CD14-positive monocyte (primary cell): ENCODE measurements at regions not wholly inside any gene's neighbourhood (a gene's known extent, or its start where the extent isn't known, plus 50 kb on each side); places are given as distances from the start of the nearest gene placed in this dataset.

ENCODE experiments used
- DNase-seq, 3 donors: peaks; one replicate each; pipeline ENCODE4 v3.0.0-alpha.2; 2011 to 2022
- H2AFZ ChIP-seq: 2 replicates; pipeline ENCODE4 v1.6.0; 2012; ENCODE audit warnings: mild to moderate bottlenecking, low read depth, low read length, inconsistent platforms; ENCODE audit not compliant: insufficient read depth, poor library complexity, severe bottlenecking
- H3K27ac ChIP-seq, 2 donors: 1 replicate in 1 of 2; 2 replicates in 1 of 2; pipeline ENCODE4 v1.5.1; 2012 to 2013; ENCODE audit warnings: low read length in 2 of 2, control low read depth in 1 of 2, inconsistent platforms in 1 of 2, low read depth in 1 of 2, mild to moderate bottlenecking in 1 of 2
- H3K27me3 ChIP-seq, 2 donors: one replicate each; pipeline versions ENCODE4 v1.6.0 to v1.6.1; 2011 to 2013; ENCODE audit warnings: low read length in 2 of 2; ENCODE audit not compliant: control insufficient read depth in 2 of 2, insufficient read depth in 2 of 2
- H3K36me3 ChIP-seq, 2 donors: replicated peaks in 1 of 2; 1 replicate in 1 of 2; 2 replicates in 1 of 2; pipeline versions ENCODE4 v1.5.1 to v1.6.1; 2012 to 2013; ENCODE audit warnings: low read length in 2 of 2, control low read depth in 1 of 2, inconsistent platforms in 1 of 2, mild to moderate bottlenecking in 1 of 2; ENCODE audit not compliant: insufficient read depth in 2 of 2, control insufficient read depth in 1 of 2
- H3K4me1 ChIP-seq, 2 donors: 1 replicate in 1 of 2; 2 replicates in 1 of 2; pipeline versions ENCODE4 v1.5.1 to v1.6.1; 2012 to 2013; ENCODE audit warnings: low read length in 2 of 2, control low read depth in 1 of 2, inconsistent platforms in 1 of 2, mild to moderate bottlenecking in 1 of 2, moderate library complexity in 1 of 2; ENCODE audit not compliant: insufficient read depth in 2 of 2, control insufficient read depth in 1 of 2
- H3K4me2 ChIP-seq: replicated peaks from 2 replicates; pipeline ENCODE3; 2012; ENCODE audit warnings: low read length, moderate library complexity, mild to moderate bottlenecking; ENCODE audit not compliant: poor library complexity, severe bottlenecking; ENCODE audit errors: extremely low read depth
- H3K4me3 ChIP-seq, 3 experiments: fragments of 200-600 bp in 1 of 3; sonication (generic) in 1 of 3; replicated peaks in 1 of 3; 1 replicate in 2 of 3; 2 replicates in 1 of 3; pipeline ENCODE4 v1.5.1; 2011 to 2013; ENCODE audit warnings: low read length in 3 of 3, mild to moderate bottlenecking in 3 of 3, control low read depth in 2 of 3, low read depth in 2 of 3, inconsistent platforms in 1 of 3, moderate library complexity in 1 of 3
- H3K79me2 ChIP-seq: 2 replicates; pipeline ENCODE4 v1.6.0; 2012; ENCODE audit warnings: mild to moderate bottlenecking, control low read depth, inconsistent platforms, low read length, moderate library complexity; ENCODE audit not compliant: insufficient read depth
- H3K9ac ChIP-seq: 2 replicates; pipeline ENCODE4 v1.6.0; 2017; ENCODE audit warnings: low read length, mild to moderate bottlenecking; ENCODE audit not compliant: insufficient read depth, poor library complexity, severe bottlenecking
- H3K9me3 ChIP-seq, 2 donors: replicated peaks in 1 of 2; 1 replicate in 1 of 2; 2 replicates in 1 of 2; pipeline versions ENCODE4 v1.5.1 to v1.6.1; 2012 to 2013; ENCODE audit warnings: low read length in 2 of 2, control low read depth in 1 of 2; ENCODE audit not compliant: control insufficient read depth in 1 of 2, insufficient read depth in 1 of 2
- H4K20me1 ChIP-seq: 2 replicates; pipeline ENCODE4 v1.6.0; 2012; ENCODE audit warnings: mild to moderate bottlenecking, low read length, control low read depth, moderate library complexity; ENCODE audit not compliant: insufficient read depth
- H3K27ac Mint-ChIP-seq, 7 donors: one replicate each; pipeline ENCODE4 v1.8.0; 2020; ENCODE audit warnings: mild to moderate bottlenecking in 7 of 7, mixed read lengths in 7 of 7, moderate library complexity in 6 of 7, inconsistent platforms in 2 of 7
- H3K27me3 Mint-ChIP-seq, 3 donors: one replicate each; pipeline ENCODE4 v1.8.0; 2021 to 2022; ENCODE audit warnings: low read depth in 3 of 3, mild to moderate bottlenecking in 3 of 3, mixed read lengths in 3 of 3, moderate library complexity in 3 of 3, inconsistent platforms in 1 of 3
- H3K36me3 Mint-ChIP-seq, 2 donors: one replicate each; pipeline ENCODE4 v1.8.0; 2020; ENCODE audit warnings: mixed read lengths in 2 of 2, inconsistent platforms in 1 of 2, mild to moderate bottlenecking in 1 of 2
- H3K4me1 Mint-ChIP-seq: one replicate; pipeline ENCODE4 v1.8.0; 2020; ENCODE audit warnings: mild to moderate bottlenecking, mixed read lengths
- H3K4me3 Mint-ChIP-seq, 2 donors: one replicate each; pipeline ENCODE4 v1.8.0; 2020; ENCODE audit warnings: mild to moderate bottlenecking in 2 of 2, mixed read lengths in 2 of 2, moderate library complexity in 1 of 2
- H3K9me3 Mint-ChIP-seq, 7 donors: one replicate each; pipeline ENCODE4 v1.8.0; 2020 to 2022; ENCODE audit warnings: mixed read lengths in 7 of 7, mild to moderate bottlenecking in 6 of 7, moderate library complexity in 6 of 7, inconsistent platforms in 2 of 7
- WGBS: methylation state at CpG from one replicate; pipeline ENCODE4 v1.1.5; 2013; ENCODE audit warnings: missing lambda C conversion rate; ENCODE audit not compliant: insufficient coverage; 5-methylcytosine and 5-hydroxymethylcytosine counted together
- intact Hi-C, 2 donors: fragments of 100-400 bp; cut with micrococcal nuclease; formaldehyde crosslinking; loops; one replicate each; pipeline versions ENCODE4 v1.15.0 to v1.15.1; 2023
- TF ChIP-seq, protein P1 (sequence below): fragments of 200-600 bp; IDR thresholded peaks from one replicate; pipeline ENCODE4 v1.8.0; 2022; ENCODE audit warnings: antibody characterized with exemption, mild to moderate bottlenecking

DNA sequence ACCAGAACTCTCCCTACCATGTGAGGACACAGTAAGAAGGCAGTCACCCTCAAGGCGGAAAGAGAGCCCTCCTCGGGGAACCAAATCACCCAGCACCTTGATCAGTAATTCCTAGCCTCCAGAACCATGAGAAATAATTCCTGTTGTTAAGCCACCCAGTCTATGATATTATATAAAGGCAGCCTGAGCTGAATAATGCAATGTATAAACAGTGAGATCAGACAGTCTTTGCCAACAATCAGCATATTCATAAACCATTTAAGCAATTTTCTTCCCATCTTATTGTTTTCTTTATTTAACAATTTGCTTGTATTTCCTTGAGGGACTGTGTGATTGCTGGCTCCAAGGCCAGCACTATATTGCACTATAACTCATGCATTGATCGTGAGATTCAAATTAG is 144.4 kb upstream of the DAPK1 start:
- no CpG with 5 or more reads among the region's 3 CpGs for WGBS
- Histone ChIP-seq H3K27ac (no peak overlapping the region), H3K79me2 (no peaks in the 10 kb centered on the region), H3K36me3 (no peaks in the 10 kb centered on the region), H3K4me1 (no peaks in the 10 kb centered on the region), H3K27me3 (no peaks in the 10 kb centered on the region), H3K9me3 (no peaks in the 10 kb centered on the region), H2AFZ (no peak overlapping the region), H3K4me2 (no peak overlapping the region), H3K9ac (no peak overlapping the region), H4K20me1 (no peaks in the 10 kb centered on the region), H3K4me3 (no peak overlapping the region)
- H3K4me1 Mint-ChIP-seq: no peaks in the 10 kb centered on the region
- peaks cover 2 to 4% (median 3%) of the 10 kb centered on the region in 3 donors for H3K27me3 Mint-ChIP-seq
- TF ChIP-seq, protein P1, sequence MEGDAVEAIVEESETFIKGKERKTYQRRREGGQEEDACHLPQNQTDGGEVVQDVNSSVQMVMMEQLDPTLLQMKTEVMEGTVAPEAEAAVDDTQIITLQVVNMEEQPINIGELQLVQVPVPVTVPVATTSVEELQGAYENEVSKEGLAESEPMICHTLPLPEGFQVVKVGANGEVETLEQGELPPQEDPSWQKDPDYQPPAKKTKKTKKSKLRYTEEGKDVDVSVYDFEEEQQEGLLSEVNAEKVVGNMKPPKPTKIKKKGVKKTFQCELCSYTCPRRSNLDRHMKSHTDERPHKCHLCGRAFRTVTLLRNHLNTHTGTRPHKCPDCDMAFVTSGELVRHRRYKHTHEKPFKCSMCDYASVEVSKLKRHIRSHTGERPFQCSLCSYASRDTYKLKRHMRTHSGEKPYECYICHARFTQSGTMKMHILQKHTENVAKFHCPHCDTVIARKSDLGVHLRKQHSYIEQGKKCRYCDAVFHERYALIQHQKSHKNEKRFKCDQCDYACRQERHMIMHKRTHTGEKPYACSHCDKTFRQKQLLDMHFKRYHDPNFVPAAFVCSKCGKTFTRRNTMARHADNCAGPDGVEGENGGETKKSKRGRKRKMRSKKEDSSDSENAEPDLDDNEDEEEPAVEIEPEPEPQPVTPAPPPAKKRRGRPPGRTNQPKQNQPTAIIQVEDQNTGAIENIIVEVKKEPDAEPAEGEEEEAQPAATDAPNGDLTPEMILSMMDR: no peak
- intact Hi-C loops: no loop called here
- H3K4me3 Mint-ChIP-seq: no peak overlapping the region
- no peak overlapping the region for H3K27ac Mint-ChIP-seq
- no peaks in the 10 kb centered on the region for H3K36me3 Mint-ChIP-seq
- H3K9me3 Mint-ChIP-seq: peaks cover 0 to 10% (median 6%) of the 10 kb centered on the region in 7 donors
- no peak for DNase-seq

DNA sequence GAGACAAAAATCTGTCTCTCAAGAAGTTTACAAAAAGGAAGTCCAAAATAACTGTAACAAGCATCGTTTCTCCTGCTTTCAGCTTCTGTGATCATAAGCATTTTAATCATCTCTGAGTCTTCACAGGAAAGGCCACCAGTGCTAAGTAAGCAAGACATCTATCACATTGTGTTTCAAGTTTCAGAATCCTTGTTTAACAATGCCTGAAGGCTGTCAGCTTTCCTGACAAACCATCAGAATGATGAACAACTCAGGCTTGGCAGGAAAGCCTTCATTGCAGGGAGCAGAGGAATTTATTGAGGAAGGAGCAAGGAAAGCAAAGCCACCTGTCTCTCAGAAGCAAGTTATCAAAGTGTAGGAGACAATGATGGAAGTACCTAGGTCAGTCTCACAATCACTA is 143.5 kb upstream of the DAPK1 start:
- Mint-ChIP-seq H3K27ac (peak overlapping the region in 1 of 7 donors; percentile 7), H3K27me3 (peaks cover 2 to 4% (median 3%) of the 10 kb centered on the region in 3 donors), H3K4me1 (no peaks in the 10 kb centered on the region), H3K9me3 (peaks cover 0 to 8% (median 6%) of the 10 kb centered on the region in 7 donors), H3K4me3 (no peak overlapping the region), H3K36me3 (no peaks in the 10 kb centered on the region)
- TF ChIP-seq, protein P1: no peak
- H3K27me3 ChIP-seq: no peaks in the 10 kb centered on the region
- H4K20me1 ChIP-seq: no peaks in the 10 kb centered on the region
- peaks cover 0 to 6% of the 10 kb centered on the region in 2 donors for H3K9me3 ChIP-seq
- no peaks in the 10 kb centered on the region for H3K79me2 ChIP-seq
- intact Hi-C loops: no loop called here
- H3K9ac ChIP-seq: no peak overlapping the region
- H3K4me1 ChIP-seq: no peaks in the 10 kb centered on the region
- H3K4me3 ChIP-seq: no peak overlapping the region
- no peak overlapping the region for H3K4me2 ChIP-seq
- no peak for DNase-seq
- WGBS: no CpG with 5 or more reads among the region's 1 CpG
- H2AFZ ChIP-seq: no peak overlapping the region
- no peak overlapping the region for H3K27ac ChIP-seq
- no peaks in the 10 kb centered on the region for H3K36me3 ChIP-seq
